ENCODE measurements at regions not wholly inside any gene's neighbourhood (a gene's known extent, or its start where the extent isn't known, plus 50 kb on each side); places are given as distances from the start of the nearest gene placed in this dataset.
A peak's percentile ranks its signal among the peaks of the same experiment; 100 is the strongest.

- Histone ChIP-seq H3K4me3 (ENCODE audit: low read depth, low read length) (no peak overlapping the region), H3K36me3 (no peaks in the 10 kb centered on the region), H3K27ac (no peak overlapping the region), H3K9me3 (ENCODE audit: severe bottlenecking) (no peaks in the 10 kb centered on the region), H3K27me3 (ENCODE audit: insufficient read depth, low read depth, severe bottlenecking) (no peaks in the 10 kb centered on the region)
- no peak for DNase-seq
- TF ChIP-seq CTCF (IDR thresholded peaks at IDR 0.05; ENCODE audit: low read depth, low read length), result no peak
Measured at GRCh38 chr7:67990003-67990402, 993.4 kb downstream of the TYW1 start.

GRCh38 chr7:67990716-67991115, 994.1 kb downstream of the TYW1 start:
- no peaks in the 10 kb centered on the region for H3K36me3 ChIP-seq
- no peak overlapping the region for H3K4me3 ChIP-seq (ENCODE audit: low read depth, low read length)
- H3K9me3 ChIP-seq (ENCODE audit: severe bottlenecking), result no peaks in the 10 kb centered on the region
- H3K27ac ChIP-seq, result no peak overlapping the region
- no peaks in the 10 kb centered on the region for H3K27me3 ChIP-seq (ENCODE audit: insufficient read depth, low read depth, severe bottlenecking)
- no peak for TF ChIP-seq CTCF (IDR thresholded peaks at IDR 0.05; ENCODE audit: low read depth, low read length)
- peak; percentile 38 for DNase-seq

GRCh38 chr7:67992287-67992686, 995.7 kb downstream of the TYW1 start:
- no peak overlapping the region for H3K27ac ChIP-seq
- no peak overlapping the region for H3K4me3 ChIP-seq (ENCODE audit: low read depth, low read length)
- no peak for TF ChIP-seq CTCF (IDR thresholded peaks at IDR 0.05; ENCODE audit: low read depth, low read length)
- no peak for DNase-seq
- H3K36me3 ChIP-seq, result no peaks in the 10 kb centered on the region
- H3K9me3 ChIP-seq (ENCODE audit: severe bottlenecking), result no peaks in the 10 kb centered on the region
- no peaks in the 10 kb centered on the region for H3K27me3 ChIP-seq (ENCODE audit: insufficient read depth, low read depth, severe bottlenecking)

- no peak for DNase-seq
- Histone ChIP-seq H3K36me3 (no peaks in the 10 kb centered on the region), H3K27ac (no peak overlapping the region), H3K4me3 (ENCODE audit: low read depth, low read length) (no peak overlapping the region), H3K27me3 (ENCODE audit: insufficient read depth, low read depth, severe bottlenecking) (no peaks in the 10 kb centered on the region), H3K9me3 (ENCODE audit: severe bottlenecking) (no peaks in the 10 kb centered on the region)
- no peak for TF ChIP-seq CTCF (IDR thresholded peaks at IDR 0.05; ENCODE audit: low read depth, low read length)
Measured at GRCh38 chr7:68005992-68006391, 1009.4 kb downstream of the TYW1 start.

- no peak for DNase-seq
- no peaks in the 10 kb centered on the region for H3K9me3 ChIP-seq (ENCODE audit: severe bottlenecking)
- no peaks in the 10 kb centered on the region for H3K27me3 ChIP-seq (ENCODE audit: insufficient read depth, low read depth, severe bottlenecking)
- no peak overlapping the region for H3K27ac ChIP-seq
- H3K4me3 ChIP-seq (ENCODE audit: low read depth, low read length), result no peak overlapping the region
- TF ChIP-seq CTCF (IDR thresholded peaks at IDR 0.05; ENCODE audit: low read depth, low read length), result no peak
- no peaks in the 10 kb centered on the region for H3K36me3 ChIP-seq
Measured at GRCh38 chr7:68006619-68007018, 1010.0 kb downstream of the TYW1 start.

GRCh38 chr7:68009716-68010115, 1013.1 kb downstream of the TYW1 start:
- H3K27ac ChIP-seq, result no peak overlapping the region
- no peaks in the 10 kb centered on the region for H3K9me3 ChIP-seq (ENCODE audit: severe bottlenecking)
- no peaks in the 10 kb centered on the region for H3K27me3 ChIP-seq (ENCODE audit: insufficient read depth, low read depth, severe bottlenecking)
- no peak for TF ChIP-seq CTCF (IDR thresholded peaks at IDR 0.05; ENCODE audit: low read depth, low read length)
- no peaks in the 10 kb centered on the region for H3K36me3 ChIP-seq
- H3K4me3 ChIP-seq (ENCODE audit: low read depth, low read length), result no peak overlapping the region
- DNase-seq, result no peak
